ENCODE measurements at regions not wholly inside any gene's neighbourhood (a gene's known extent, or its start where the extent isn't known, plus 50 kb on each side); places are given as distances from the start of the nearest gene placed in this dataset.
"Not testable (repeated sequence)": the region's sequence is repeated elsewhere in the genome, so short reads cannot be mapped to it uniquely, and the experiment has no call there.

- CTCF ChIA-PET; H3K27ac ChIP-seq; H3K9me3 ChIP-seq; H3K4me3 ChIP-seq; H3K4me2 ChIP-seq; H3K4me1 ChIP-seq; DNase-seq (ENCODE audit: low read depth in 1 of 2, low spot score in 1 of 2); POLR2A ChIA-PET; ATAC-seq; FAIRE-seq: not testable (repeated sequence)
- WGBS (ENCODE audit: missing lambda C conversion rate), result 39% methylated on average over 2 of the region's 2 CpGs
Measured at GRCh38 chr5:176122361-176122760, 115.9 kb upstream of the SIMC1 start.

- H3K27ac ChIP-seq; H3K4me2 ChIP-seq; DNase-seq (ENCODE audit: low read depth in 1 of 2, low spot score in 1 of 2); FAIRE-seq; POLR2A ChIA-PET; H3K4me3 ChIP-seq; H3K4me1 ChIP-seq; ATAC-seq; H3K9me3 ChIP-seq; CTCF ChIA-PET: not testable (repeated sequence)
- 74% methylated on average over 11 of the region's 11 CpGs for WGBS (ENCODE audit: missing lambda C conversion rate)
Measured at GRCh38 chr5:176124120-176124519, 114.1 kb upstream of the SIMC1 start.

GRCh38 chr5:176131771-176132170 lies 106.5 kb upstream of the SIMC1 start:
- WGBS (ENCODE audit: missing lambda C conversion rate), result 8% methylated on average over 1 of the region's 1 CpG
- Histone ChIP-seq H3K4me3 (no peak overlapping the region), H3K27ac (no peak overlapping the region), H3K4me2 (no peak overlapping the region), H3K4me1 (no peaks in the 10 kb centered on the region), H3K9me3 (no peaks in the 10 kb centered on the region)
- DNase-seq (ENCODE audit: low read depth in 1 of 2, low spot score in 1 of 2) (no peak), FAIRE-seq (no peak), ATAC-seq (no peak)
- POLR2A ChIA-PET, result no interaction called here
- TF ChIP-seq HEYL (CRISPR knock-in tag; IDR thresholded peaks at IDR 0.05) (no peak), KDM5A (IDR thresholded peaks at IDR 0.05) (no peak), HES2 (IDR thresholded peaks at IDR 0.05) (no peak), RNF2 (IDR thresholded peaks at IDR 0.05; ENCODE audit: borderline replicate concordance, low read depth) (no peak), ZNF302 (CRISPR knock-in tag; IDR thresholded peaks at IDR 0.05) (no peak), ATOH8 (CRISPR knock-in tag; IDR thresholded peaks at IDR 0.05; ENCODE audit: low read depth) (no peak)
- CTCF ChIA-PET, result no interaction called here

- ChIA-PET POLR2A (no interaction called here), CTCF (no interaction called here)
- Histone ChIP-seq H3K4me2 (no peak overlapping the region), H3K4me3 (no peak overlapping the region), H3K27ac (no peak overlapping the region), H3K4me1 (no peaks in the 10 kb centered on the region), H3K9me3 (no peaks in the 10 kb centered on the region)
- TF ChIP-seq KDM5A (IDR thresholded peaks at IDR 0.05) (no peak), EP300 (IDR thresholded peaks at IDR 0.05) (no peak), EHF (CRISPR knock-in tag; IDR thresholded peaks at IDR 0.05) (no peak), ZSCAN20 (CRISPR knock-in tag; IDR thresholded peaks at IDR 0.05) (no peak), TP53 (CRISPR knock-in tag; IDR thresholded peaks at IDR 0.05) (no peak), MAZ (IDR thresholded peaks at IDR 0.05; ENCODE audit: borderline replicate concordance, low read depth, low read length) (no peak), FOXS1 (CRISPR knock-in tag; IDR thresholded peaks at IDR 0.05) (no peak), CHD2 (IDR thresholded peaks at IDR 0.05; ENCODE audit: low read length, partially characterized antibody) (no peak), HDAC2 (IDR thresholded peaks at IDR 0.05) (no peak), BCL3 (IDR thresholded peaks at IDR 0.05) (no peak)
- no peak for FAIRE-seq
- ATAC-seq, result no peak
- no peak for DNase-seq (ENCODE audit: low read depth in 1 of 2, low spot score in 1 of 2)
- WGBS (ENCODE audit: missing lambda C conversion rate), result 76% methylated on average over 25 of the region's 29 CpGs
Measured at GRCh38 chr5:176132471-176133288, 105.5 kb upstream of the SIMC1 start.
